ENCODE measurements at regions not wholly inside any gene's neighbourhood (a gene's known extent, or its start where the extent isn't known, plus 50 kb on each side); places are given as distances from the start of the nearest gene placed in this dataset.

DNA sequence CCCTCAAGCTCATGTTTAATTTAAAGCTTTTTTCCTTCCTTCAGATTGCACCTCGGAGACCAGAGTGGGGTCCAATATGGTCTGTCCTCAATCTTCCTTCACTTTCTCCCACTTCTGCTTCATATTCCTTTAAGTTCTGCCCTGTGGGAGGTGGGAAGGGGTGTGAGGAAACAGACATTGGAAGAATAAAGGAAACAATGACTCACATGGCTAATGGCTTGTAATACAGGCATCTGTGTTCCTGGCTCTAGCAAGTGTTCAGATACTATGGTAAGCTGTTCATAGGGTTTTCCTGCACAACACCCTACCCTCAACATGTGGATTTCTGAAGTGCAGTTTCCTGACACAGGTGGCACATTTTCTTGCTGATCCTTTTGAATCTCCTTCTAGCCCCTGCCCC, 209.5 kb downstream of the PIK3C3 start:
- TF ChIP-seq, protein P1, sequence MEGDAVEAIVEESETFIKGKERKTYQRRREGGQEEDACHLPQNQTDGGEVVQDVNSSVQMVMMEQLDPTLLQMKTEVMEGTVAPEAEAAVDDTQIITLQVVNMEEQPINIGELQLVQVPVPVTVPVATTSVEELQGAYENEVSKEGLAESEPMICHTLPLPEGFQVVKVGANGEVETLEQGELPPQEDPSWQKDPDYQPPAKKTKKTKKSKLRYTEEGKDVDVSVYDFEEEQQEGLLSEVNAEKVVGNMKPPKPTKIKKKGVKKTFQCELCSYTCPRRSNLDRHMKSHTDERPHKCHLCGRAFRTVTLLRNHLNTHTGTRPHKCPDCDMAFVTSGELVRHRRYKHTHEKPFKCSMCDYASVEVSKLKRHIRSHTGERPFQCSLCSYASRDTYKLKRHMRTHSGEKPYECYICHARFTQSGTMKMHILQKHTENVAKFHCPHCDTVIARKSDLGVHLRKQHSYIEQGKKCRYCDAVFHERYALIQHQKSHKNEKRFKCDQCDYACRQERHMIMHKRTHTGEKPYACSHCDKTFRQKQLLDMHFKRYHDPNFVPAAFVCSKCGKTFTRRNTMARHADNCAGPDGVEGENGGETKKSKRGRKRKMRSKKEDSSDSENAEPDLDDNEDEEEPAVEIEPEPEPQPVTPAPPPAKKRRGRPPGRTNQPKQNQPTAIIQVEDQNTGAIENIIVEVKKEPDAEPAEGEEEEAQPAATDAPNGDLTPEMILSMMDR (IDR thresholded peaks at IDR 0.05): no peak

DNA sequence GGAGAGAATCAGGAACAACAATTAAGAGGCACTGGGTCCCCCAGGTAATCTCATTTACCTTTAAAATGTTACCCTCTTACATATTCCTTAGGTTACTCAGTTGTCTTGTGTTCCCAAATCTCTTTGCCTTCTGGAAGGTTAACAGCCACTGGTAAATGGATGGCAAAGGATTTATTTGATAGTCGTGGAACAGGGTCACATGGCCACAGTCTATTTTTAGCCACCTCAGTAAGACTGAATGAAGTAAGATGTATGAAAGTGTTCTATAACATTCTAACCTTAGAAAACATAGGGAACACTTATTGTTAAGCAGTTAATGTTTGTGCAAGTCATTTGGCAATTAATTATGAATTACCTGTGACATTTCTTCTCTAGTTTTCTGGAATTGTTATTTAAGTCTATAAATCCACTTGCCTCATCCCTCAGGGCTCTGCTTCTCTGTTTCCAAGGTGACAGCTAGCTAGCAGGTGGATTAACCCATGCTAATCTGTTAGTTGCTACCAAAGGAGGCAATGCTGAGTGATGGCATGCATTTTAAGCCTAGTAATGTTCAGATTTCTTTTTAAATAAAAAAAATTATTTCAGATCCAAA, 211.0 kb downstream of the PIK3C3 start:
- TF ChIP-seq, protein P1 (IDR thresholded peaks at IDR 0.05): no peak

DNA sequence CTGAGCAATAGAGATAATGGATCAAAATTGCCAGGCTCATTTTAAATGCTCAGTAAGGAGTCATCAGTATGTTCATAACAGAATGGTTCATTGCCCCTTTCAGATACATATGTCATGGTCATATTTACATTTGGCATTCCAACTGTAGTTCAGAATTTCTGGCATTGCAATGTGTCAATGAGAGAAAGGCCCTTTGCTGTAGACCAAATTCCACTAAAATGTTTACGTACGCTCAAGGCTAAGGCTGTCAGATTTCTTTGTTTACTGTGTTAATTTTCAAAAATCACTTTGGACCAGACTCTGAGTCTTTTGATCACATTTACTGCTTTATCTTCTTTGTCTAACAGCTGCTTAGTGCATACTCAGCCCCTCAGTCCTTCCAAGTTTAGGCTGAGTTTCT, 213.5 kb downstream of the PIK3C3 start:
- TF ChIP-seq, protein P1 (IDR thresholded peaks at IDR 0.05): no peak

DNA sequence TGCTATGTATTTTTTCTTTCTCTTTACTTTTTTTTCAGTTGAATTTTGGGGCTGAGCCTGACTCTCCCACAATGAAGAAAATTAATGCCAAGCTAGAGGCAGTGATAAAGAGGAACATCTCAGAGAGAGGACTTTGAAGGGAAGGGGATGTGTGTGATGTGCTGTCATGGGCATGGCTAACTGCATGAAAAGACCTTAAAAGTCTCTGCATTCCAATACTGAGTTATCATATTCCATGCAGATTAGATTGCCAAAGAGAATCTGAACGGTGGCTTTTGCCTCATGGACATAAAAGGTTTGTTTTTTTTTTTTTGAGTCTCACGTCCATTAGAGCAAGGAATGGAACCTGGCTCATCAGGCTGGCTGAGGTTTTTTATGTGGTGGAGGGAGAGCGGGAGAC, 213.9 kb downstream of the PIK3C3 start:
- TF ChIP-seq, protein P1 (IDR thresholded peaks at IDR 0.05): no peak

DNA sequence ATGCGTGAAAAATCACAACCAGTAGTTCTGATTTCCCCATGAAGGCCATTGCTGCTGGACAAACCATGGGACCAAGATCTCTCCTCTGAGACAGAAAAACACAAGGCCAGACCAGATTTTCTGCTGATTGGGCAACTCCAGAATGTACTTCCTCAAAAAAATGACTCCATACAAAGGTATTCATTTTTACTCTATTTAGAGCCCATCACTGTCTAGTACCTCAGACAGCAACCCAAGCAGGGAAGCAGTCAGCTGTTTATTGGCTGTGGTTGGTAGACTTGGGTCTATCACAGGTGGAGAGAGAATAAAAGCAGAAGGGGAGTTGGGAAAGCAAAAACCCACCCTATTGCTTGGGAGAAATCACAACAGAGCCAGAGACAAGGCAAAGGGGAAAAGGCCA, 219.9 kb downstream of the PIK3C3 start:
- TF ChIP-seq, protein P1 (IDR thresholded peaks at IDR 0.05): no peak

DNA sequence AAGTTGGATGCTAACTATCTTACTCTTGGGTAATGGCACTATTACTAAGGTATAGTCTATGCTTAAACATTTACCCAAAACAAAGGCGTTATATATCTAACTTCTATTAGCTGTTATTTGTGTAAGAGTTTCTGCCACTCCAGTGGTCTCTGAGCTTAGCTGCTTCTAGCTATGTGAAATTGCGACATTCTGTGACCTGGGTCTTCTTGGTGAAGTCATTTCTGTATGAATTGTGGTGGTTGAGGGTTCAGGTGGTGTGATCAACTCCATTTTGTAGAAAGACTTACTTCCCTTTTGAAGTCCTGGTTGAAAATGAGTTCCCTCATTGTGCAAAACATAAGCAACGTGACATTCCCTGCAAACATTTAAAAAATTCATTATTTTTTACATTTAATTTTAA, 221.6 kb downstream of the PIK3C3 start:
- TF ChIP-seq, protein P1 (IDR thresholded peaks at IDR 0.05): no peak

DNA sequence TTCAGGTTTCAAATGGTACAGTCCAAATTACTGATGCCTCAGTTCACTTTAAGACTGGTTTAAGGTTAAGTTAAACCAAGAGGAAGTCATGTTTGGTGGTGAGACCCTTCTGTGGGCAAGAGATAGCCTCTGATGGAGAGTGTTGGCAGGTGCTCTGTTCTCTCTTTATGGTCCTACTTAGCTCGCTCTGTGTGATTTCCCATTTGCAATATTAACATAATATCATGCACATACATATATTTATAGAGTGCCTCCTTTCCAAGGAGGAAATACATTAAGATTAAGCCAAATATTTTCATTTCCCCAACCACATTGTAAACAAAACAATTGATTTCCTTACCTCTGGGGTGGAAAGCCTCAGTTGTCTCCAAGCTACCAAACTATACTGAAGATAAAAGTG, 222.4 kb downstream of the PIK3C3 start:
- TF ChIP-seq, protein P1 (IDR thresholded peaks at IDR 0.05): no peak

Data from LNCAP (cell line).